HG03064 (cell line): ENCODE measurements at regions not wholly inside any gene's neighbourhood (a gene's known extent, or its start where the extent isn't known, plus 50 kb on each side); places are given as distances from the start of the nearest gene placed in this dataset.
"Not testable (repeated sequence)": the region's sequence is repeated elsewhere in the genome, so short reads cannot be mapped to it uniquely, and the experiment has no call there.

ENCODE experiments used
- ATAC-seq: cut with Tn5 transposase; IDR thresholded peaks from one replicate; pipeline ENCODE4 v1.9.1; 2021; ENCODE audit warnings: low read depth; ENCODE audit not compliant: unreplicated experiment

- ATAC-seq: no peak
Measured at GRCh38 chr15:26132811-26133210, 269.7 kb upstream of the ATP10A start.

GRCh38 chr15:26129852-26130251, 266.7 kb upstream of the ATP10A start:
- no peak for ATAC-seq

GRCh38 chr15:26128611-26129140, 265.5 kb upstream of the ATP10A start:
- no peak for ATAC-seq

GRCh38 chr15:26126819-26127387, 263.8 kb upstream of the ATP10A start:
- no peak for ATAC-seq

- ATAC-seq: no peak
Measured at GRCh38 chr15:26126070-26126469, 262.9 kb upstream of the ATP10A start.

- ATAC-seq: no peak
Measured at GRCh38 chr15:26125664-26126063, 262.5 kb upstream of the ATP10A start.

- ATAC-seq: no peak
Measured at GRCh38 chr15:26119322-26119721, 256.2 kb upstream of the ATP10A start.

GRCh38 chr15:26115229-26115943, 252.3 kb upstream of the ATP10A start:
- ATAC-seq: no peak

GRCh38 chr15:26114128-26114527, 251.0 kb upstream of the ATP10A start:
- not testable (repeated sequence) for ATAC-seq

GRCh38 chr15:26113296-26113695, 250.2 kb upstream of the ATP10A start:
- ATAC-seq: no peak

GRCh38 chr15:26109203-26109602, 246.1 kb upstream of the ATP10A start:
- ATAC-seq: no peak

GRCh38 chr15:26106556-26106955, 243.4 kb upstream of the ATP10A start:
- no peak for ATAC-seq

GRCh38 chr15:26103002-26103404, 239.9 kb upstream of the ATP10A start:
- no peak for ATAC-seq

- ATAC-seq: no peak
Measured at GRCh38 chr15:26102365-26102764, 239.2 kb upstream of the ATP10A start.

- no peak for ATAC-seq
Measured at GRCh38 chr15:26101443-26101842, 238.3 kb upstream of the ATP10A start.

GRCh38 chr15:26098801-26099200, 235.7 kb upstream of the ATP10A start:
- no peak for ATAC-seq

- no peak for ATAC-seq
Measured at GRCh38 chr15:26097216-26097615, 234.1 kb upstream of the ATP10A start.

GRCh38 chr15:26096581-26096980, 233.5 kb upstream of the ATP10A start:
- no peak for ATAC-seq

- ATAC-seq: no peak
Measured at GRCh38 chr15:26095710-26096330, 232.7 kb upstream of the ATP10A start.

- no peak for ATAC-seq
Measured at GRCh38 chr15:26091184-26091583, 228.1 kb upstream of the ATP10A start.

- no peak for ATAC-seq
Measured at GRCh38 chr15:26087881-26088280, 224.8 kb upstream of the ATP10A start.

- ATAC-seq: no peak
Measured at GRCh38 chr15:26087395-26087794, 224.3 kb upstream of the ATP10A start.
